Esophagus muscularis mucosa (tissue), 4 donors: ENCODE measurements at regions not wholly inside any gene's neighbourhood (a gene's known extent, or its start where the extent isn't known, plus 50 kb on each side); places are given as distances from the start of the nearest gene placed in this dataset.
"Not testable (repeated sequence)": the region's sequence is repeated elsewhere in the genome, so short reads cannot be mapped to it uniquely, and the experiment has no call there.

Source experiments
- DNase-seq: peaks from one replicate; pipeline ENCODE4 v3.0.0-alpha.2; 2017; ENCODE audit errors: extremely low spot score
- H3K27ac ChIP-seq, 4 donors: fragments of 200-600 bp; sonication (generic); replicated peaks in 1 of 4; 1 replicate in 3 of 4; 2 replicates in 1 of 4; pipeline ENCODE4 v1.5.1; 2016 to 2019; ENCODE audit warnings: mild to moderate bottlenecking in 1 of 4
- H3K27me3 ChIP-seq, 4 donors: fragments of 200-600 bp; sonication (generic); one replicate each; pipeline versions ENCODE4 v1.5.1 to v1.6.0; 2016 to 2019
- H3K36me3 ChIP-seq, 4 donors: fragments of 200-600 bp; sonication (generic); one replicate each; pipeline ENCODE4 v1.5.1; 2016 to 2019
- H3K4me1 ChIP-seq, 4 donors: fragments of 200-600 bp; sonication (generic); one replicate each; pipeline ENCODE4 v1.5.1; 2016 to 2019
- H3K4me3 ChIP-seq, 4 donors: fragments of 200-600 bp; sonication (generic); 1 replicate in 2 of 4; 2 replicates in 2 of 4; pipeline ENCODE4 v1.5.1; 2016 to 2019; ENCODE audit warnings: mild to moderate bottlenecking in 4 of 4, moderate library complexity in 1 of 4
- H3K9me3 ChIP-seq, 4 donors: fragments of 200-600 bp; sonication (generic); 1 replicate in 3 of 4; 2 replicates in 1 of 4; pipeline ENCODE4 v1.5.1; 2016 to 2019
- CTCF ChIP-seq, 3 experiments: fragments of 200-600 bp in 2 of 3; fragments of 450-650 bp in 1 of 3; sonication (generic) in 2 of 3; IDR thresholded peaks; one replicate each; pipeline ENCODE4 v1.5.1; 2017 to 2019; ENCODE audit warnings: antibody characterized with exemption in 3 of 3, mild to moderate bottlenecking in 2 of 3, moderate library complexity in 1 of 3
- EP300 ChIP-seq: sonication (generic); formaldehyde crosslinking; IDR thresholded peaks from one replicate; pipeline ENCODE4 v1.6.1; 2017; ENCODE audit warnings: antibody characterized with exemption
- POLR2A ChIP-seq: fragments of 450-650 bp; IDR thresholded peaks from one replicate; pipeline ENCODE4 v1.6.1; 2017; ENCODE audit warnings: antibody characterized with exemption, moderate library complexity, mild to moderate bottlenecking, low read depth
- POLR2AphosphoS5 ChIP-seq, 2 donors: sonication (generic); formaldehyde crosslinking; IDR thresholded peaks; one replicate each; pipeline ENCODE4 v1.6.1; 2017; ENCODE audit warnings: antibody characterized with exemption in 2 of 2
- WGBS: methylation state at CpG from one replicate; pipeline ENCODE4 v1.1.5; 2018; 5-methylcytosine and 5-hydroxymethylcytosine counted together
- intact Hi-C: fragments of 100-400 bp; cut with DNase I; formaldehyde crosslinking; loops from one replicate; pipeline ENCODE4 v1.15.1; 2023

GRCh38 chr1:214753236-214753852 lies 150.3 kb downstream of the CENPF start:
- Histone ChIP-seq H3K27ac (no peak overlapping the region), H3K36me3 (no peaks in the 10 kb centered on the region), H3K4me1 (no peaks in the 10 kb centered on the region), H3K4me3 (no peak overlapping the region), H3K9me3 (peaks cover 0 to 13% (median 3%) of the 10 kb centered on the region in 4 donors), H3K27me3 (no peaks in the 10 kb centered on the region)
- intact Hi-C loops = no loop called here
- TF ChIP-seq POLR2A (no peak), POLR2AphosphoS5 (IDR thresholded peaks at IDR 0.05) (no peak), EP300 (no peak), CTCF (IDR thresholded peaks at IDR 0.05) (no peak)
- 89% methylated on average over 26 of the region's 26 CpGs for WGBS
- DNase-seq = no peak

- H3K4me1 ChIP-seq = no peaks in the 10 kb centered on the region
- DNase-seq = no peak
- peaks cover 0 to 74% (median 37%) of the 10 kb centered on the region in 4 donors for H3K9me3 ChIP-seq
- H3K36me3 ChIP-seq = no peaks in the 10 kb centered on the region
- H3K27ac ChIP-seq = no peak overlapping the region
- intact Hi-C loops = no loop called here
- TF ChIP-seq POLR2AphosphoS5 (IDR thresholded peaks at IDR 0.05) (no peak), POLR2A (no peak), CTCF (IDR thresholded peaks at IDR 0.05) (no peak), EP300 (no peak)
- 96% methylated on average over 1 of the region's 1 CpG for WGBS
- H3K27me3 ChIP-seq = no peaks in the 10 kb centered on the region
- H3K4me3 ChIP-seq = no peak overlapping the region
These were observed 158.0 kb downstream of the CENPF start for GRCh38 chr1:214761030-214761429.

GRCh38 chr1:214762902-214763301 lies 159.9 kb downstream of the CENPF start:
- H3K27me3 ChIP-seq = no peaks in the 10 kb centered on the region

GRCh38 chr1:214764502-214764901 lies 161.5 kb downstream of the CENPF start:
- Histone ChIP-seq H3K9me3 (peaks cover 0 to 57% (median 34%) of the 10 kb centered on the region in 4 donors), H3K4me3 (no peak overlapping the region), H3K36me3 (no peaks in the 10 kb centered on the region), H3K4me1 (no peaks in the 10 kb centered on the region), H3K27ac (no peak overlapping the region), H3K27me3 (no peaks in the 10 kb centered on the region)
- TF ChIP-seq POLR2AphosphoS5 (IDR thresholded peaks at IDR 0.05) (no peak), POLR2A (no peak), CTCF (IDR thresholded peaks at IDR 0.05) (no peak), EP300 (no peak)
- intact Hi-C loops = no loop called here
- WGBS = 100% methylated on average over 1 of the region's 1 CpG
- no peak for DNase-seq

More at GRCh38 chr1:214762902-214763301, 159.9 kb downstream of the CENPF start:
- no peak overlapping the region for H3K27ac ChIP-seq
- no peak for DNase-seq
- no peaks in the 10 kb centered on the region for H3K36me3 ChIP-seq
- no peak for TF ChIP-seq EP300
- TF ChIP-seq POLR2AphosphoS5 (IDR thresholded peaks at IDR 0.05) = no peak
- no peak for TF ChIP-seq CTCF (IDR thresholded peaks at IDR 0.05)
- no peak for TF ChIP-seq POLR2A
- no peak overlapping the region for H3K4me3 ChIP-seq
- H3K9me3 ChIP-seq = peaks cover 0 to 63% (median 34%) of the 10 kb centered on the region in 4 donors
- intact Hi-C loops = no loop called here
- H3K4me1 ChIP-seq = no peaks in the 10 kb centered on the region

GRCh38 chr1:214767221-214767620 lies 164.2 kb downstream of the CENPF start:
- DNase-seq = no peak
- intact Hi-C loops = no loop called here
- Histone ChIP-seq H3K4me1 (no peaks in the 10 kb centered on the region), H3K27me3 (no peaks in the 10 kb centered on the region), H3K4me3 (no peak overlapping the region), H3K9me3 (peaks cover 0 to 36% (median 14%) of the 10 kb centered on the region in 4 donors), H3K36me3 (no peaks in the 10 kb centered on the region), H3K27ac (no peak overlapping the region)
- no peak for TF ChIP-seq POLR2A

GRCh38 chr1:214769666-214770065 lies 166.7 kb downstream of the CENPF start:
- H3K4me1 ChIP-seq, H3K4me3 ChIP-seq, H3K27me3 ChIP-seq, intact Hi-C loops, DNase-seq, H3K36me3 ChIP-seq, H3K27ac ChIP-seq: not testable (repeated sequence)
- peaks cover 0 to 14% (median 0%) of the 10 kb centered on the region in 4 donors for H3K9me3 ChIP-seq
